Stimulated activated naive CD8-positive, alpha-beta T cell treated with anti-CD3 and anti-CD28 coated beads, Interleukin-15, amount 100 ng/mL, for 72 hours (primary cell): ENCODE measurements at regions not wholly inside any gene's neighbourhood (a gene's known extent, or its start where the extent isn't known, plus 50 kb on each side); places are given as distances from the start of the nearest gene placed in this dataset.

Source experiments
- ATAC-seq: fragments of 150-1000 bp; cut with Tn5 transposase; 2 replicates; pipeline ENCODE4 v1.10.0; 2021; ENCODE audit warnings: mild to moderate bottlenecking, moderate library complexity
- DNase-seq, 2 donors: peaks; one replicate each; pipeline ENCODE4 v3.0.0; 2021 to 2022
- H3K27ac Mint-ChIP-seq, 2 donors: one replicate each; pipeline ENCODE4 v1.8.0; 2022; ENCODE audit warnings: mild to moderate bottlenecking in 2 of 2, mixed read lengths in 2 of 2, moderate library complexity in 2 of 2
- H3K27me3 Mint-ChIP-seq: one replicate; pipeline ENCODE4 v1.8.0; 2022; ENCODE audit warnings: mixed read lengths
- H3K4me1 Mint-ChIP-seq: one replicate; pipeline ENCODE4 v1.8.0; 2022; ENCODE audit warnings: mild to moderate bottlenecking, mixed read lengths
- H3K4me3 Mint-ChIP-seq, 2 donors: one replicate each; pipeline ENCODE4 v1.8.0; 2022; ENCODE audit warnings: mild to moderate bottlenecking in 2 of 2, mixed read lengths in 2 of 2, moderate library complexity in 1 of 2
- H3K9me3 Mint-ChIP-seq, 2 donors: one replicate each; pipeline ENCODE4 v1.8.0; 2022; ENCODE audit warnings: mixed read lengths in 2 of 2

DNA sequence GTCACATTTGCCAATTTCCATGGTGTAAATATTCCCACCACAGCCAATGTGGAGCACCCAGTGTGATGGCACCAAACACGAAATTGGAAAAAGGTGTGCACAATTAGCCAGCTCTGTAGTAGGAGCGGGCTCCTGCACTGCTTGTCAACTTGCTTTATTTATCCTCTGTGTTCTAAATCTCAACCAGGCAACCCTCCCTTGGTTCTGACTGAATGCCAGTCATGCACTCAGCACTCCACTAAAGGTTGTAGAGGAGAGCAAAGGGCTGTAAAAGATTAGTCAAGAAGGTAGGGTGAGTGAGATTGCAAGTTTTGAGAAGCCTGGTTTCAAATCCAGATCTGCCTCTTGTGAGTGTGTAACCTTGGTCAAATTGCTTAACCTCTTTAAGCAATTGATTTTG lies 71.5 kb upstream of the EGR2 start:
- Mint-ChIP-seq H3K27ac (no peak overlapping the region), H3K27me3 (peaks cover 74% of the 10 kb centered on the region), H3K9me3 (no peaks in the 10 kb centered on the region), H3K4me1 (peaks cover 7% of the 10 kb centered on the region), H3K4me3 (no peak overlapping the region)
- DNase-seq = no peak
- no peak for ATAC-seq

DNA sequence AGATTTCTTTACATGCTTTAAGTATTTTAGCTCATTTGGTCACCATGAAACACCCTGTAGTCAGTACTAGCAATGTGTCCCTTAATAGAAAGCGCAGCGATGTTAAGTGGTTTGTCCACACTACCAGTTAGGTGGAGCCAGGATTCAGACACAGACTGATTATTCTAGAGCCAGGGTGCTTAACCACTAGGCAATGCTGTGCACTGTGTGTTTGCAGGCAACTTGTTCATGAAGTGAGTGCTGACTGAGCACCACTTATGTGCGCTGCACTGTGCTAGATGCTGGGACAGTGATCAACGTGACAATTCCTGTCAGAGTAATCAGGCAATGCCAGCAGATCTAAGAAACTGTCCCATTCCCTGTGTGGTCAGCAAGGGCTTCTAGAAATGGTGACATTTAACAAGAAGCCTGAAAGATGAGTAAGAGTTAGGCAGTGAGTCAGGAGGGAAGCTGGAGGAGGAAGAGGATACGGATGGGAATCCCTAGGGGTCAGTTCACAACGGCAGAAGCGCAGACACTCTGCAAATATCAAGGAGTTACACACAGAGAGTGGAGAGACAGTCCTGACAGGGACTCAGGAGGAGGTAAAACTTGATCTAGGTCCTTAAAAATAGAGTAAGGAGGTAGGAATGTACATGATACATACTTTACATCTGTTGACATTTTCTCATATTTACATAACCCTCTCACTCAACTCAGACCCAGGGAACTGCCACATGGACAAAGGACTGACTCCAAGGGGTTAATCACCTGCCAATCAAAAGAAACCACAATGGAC lies 69.7 kb upstream of the EGR2 start:
- ATAC-seq (no peak), DNase-seq (no peak)
- Mint-ChIP-seq H3K27ac (no peak overlapping the region), H3K4me3 (no peak overlapping the region), H3K27me3 (peaks cover 77% of the 10 kb centered on the region), H3K4me1 (peaks cover 4% of the 10 kb centered on the region), H3K9me3 (no peaks in the 10 kb centered on the region)

- peaks cover 83% of the 10 kb centered on the region for H3K27me3 Mint-ChIP-seq
- DNase-seq = no peak
- H3K4me3 Mint-ChIP-seq = no peak overlapping the region
Observed at GRCh38 chr10:62880162-62880561, 64.0 kb upstream of the EGR2 start.

GRCh38 chr10:62873866-62874265 lies 57.7 kb upstream of the EGR2 start:
- H3K4me1 Mint-ChIP-seq = no peaks in the 10 kb centered on the region
- no peak overlapping the region for H3K4me3 Mint-ChIP-seq
- ATAC-seq (no peak), DNase-seq (no peak)
- no peak overlapping the region for H3K27ac Mint-ChIP-seq
- no peaks in the 10 kb centered on the region for H3K9me3 Mint-ChIP-seq
- peaks cover 52% of the 10 kb centered on the region for H3K27me3 Mint-ChIP-seq

More at GRCh38 chr10:62880162-62880561, 64.0 kb upstream of the EGR2 start:
- ATAC-seq = no peak
- no peaks in the 10 kb centered on the region for H3K9me3 Mint-ChIP-seq
- H3K27ac Mint-ChIP-seq = no peak overlapping the region
- peaks cover 4% of the 10 kb centered on the region for H3K4me1 Mint-ChIP-seq

GRCh38 chr10:62870866-62871265 lies 54.7 kb upstream of the EGR2 start:
- H3K9me3 Mint-ChIP-seq = no peaks in the 10 kb centered on the region
- ATAC-seq (no peak), DNase-seq (no peak)
- H3K27ac Mint-ChIP-seq = no peak overlapping the region
- H3K4me3 Mint-ChIP-seq = no peak overlapping the region
- H3K27me3 Mint-ChIP-seq = peaks cover 34% of the 10 kb centered on the region
- H3K4me1 Mint-ChIP-seq = no peaks in the 10 kb centered on the region

DNA sequence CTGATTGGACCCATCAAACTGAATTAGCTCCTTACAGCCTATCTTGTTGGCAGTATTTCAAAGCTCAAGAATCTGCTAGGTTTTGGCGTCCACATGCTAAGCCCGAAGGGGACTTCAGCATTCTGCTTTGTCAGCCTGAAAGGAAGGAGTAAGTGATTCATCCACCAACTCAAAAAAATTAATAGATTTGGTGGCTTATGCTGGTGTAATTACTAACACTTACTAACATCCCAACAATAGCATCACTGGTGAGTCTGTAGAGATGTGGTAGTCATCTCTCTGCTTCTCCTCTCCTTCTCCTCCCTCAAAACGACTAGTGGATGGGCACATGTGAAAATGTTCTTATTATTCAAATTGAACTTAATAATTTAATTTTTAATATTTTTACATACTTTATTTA lies 53.8 kb upstream of the EGR2 start:
- no peak overlapping the region for H3K27ac Mint-ChIP-seq
- no peak overlapping the region for H3K4me3 Mint-ChIP-seq
- no peaks in the 10 kb centered on the region for H3K9me3 Mint-ChIP-seq
- DNase-seq = no peak
- H3K27me3 Mint-ChIP-seq = peaks cover 34% of the 10 kb centered on the region
- ATAC-seq = no peak
- no peaks in the 10 kb centered on the region for H3K4me1 Mint-ChIP-seq

- Mint-ChIP-seq H3K9me3 (peaks cover 0 to 6% of the 10 kb centered on the region in 2 donors), H3K27me3 (peaks cover 9% of the 10 kb centered on the region), H3K4me1 (no peaks in the 10 kb centered on the region), H3K27ac (no peak overlapping the region), H3K4me3 (no peak overlapping the region)
- ATAC-seq = no peak
- DNase-seq = no peak
Observed at GRCh38 chr10:62866941-62867340, 50.8 kb upstream of the EGR2 start.

DNA sequence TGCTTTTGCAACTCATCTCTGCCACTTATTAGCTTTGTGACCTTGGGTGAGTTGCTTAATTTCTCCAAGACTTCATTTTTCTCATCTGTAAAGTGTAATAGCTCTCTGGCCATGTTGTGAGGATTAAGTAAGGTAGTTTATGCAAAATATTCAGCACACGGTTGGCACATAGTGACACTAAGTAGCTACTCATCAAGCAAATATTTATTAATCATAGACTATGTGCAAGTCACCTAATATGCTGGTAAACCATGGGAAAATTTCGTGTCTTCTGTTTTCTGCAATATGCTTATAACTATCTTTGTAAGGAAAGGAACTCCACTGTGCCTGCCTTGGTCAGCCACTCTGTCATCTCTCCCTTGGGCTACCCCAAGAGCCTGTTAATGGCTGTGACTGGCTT lies 50.3 kb upstream of the EGR2 start:
- no peak overlapping the region for H3K4me3 Mint-ChIP-seq
- H3K27me3 Mint-ChIP-seq = peaks cover 9% of the 10 kb centered on the region
- no peak overlapping the region for H3K27ac Mint-ChIP-seq
- peaks cover 0 to 6% of the 10 kb centered on the region in 2 donors for H3K9me3 Mint-ChIP-seq
- no peak for ATAC-seq
- no peak for DNase-seq
- H3K4me1 Mint-ChIP-seq = no peaks in the 10 kb centered on the region
